T-helper 17 cell (primary cell): ENCODE measurements at regions not wholly inside any gene's neighbourhood (a gene's known extent, or its start where the extent isn't known, plus 50 kb on each side); places are given as distances from the start of the nearest gene placed in this dataset.

Source experiments
- ATAC-seq: fragments of 150-1000 bp; cut with Tn5 transposase; 2 replicates; pipeline ENCODE4 v1.10.0; 2021; ENCODE audit warnings: mild to moderate bottlenecking, moderate library complexity
- DNase-seq, 3 donors: peaks; one replicate each; pipeline versions ENCODE4 v3.0.0 to v3.0.0-alpha.2; 2020 to 2021
- H3K9me3 ChIP-seq: one replicate; pipeline ENCODE4 v1.7.0; 2013; ENCODE audit warnings: low read length, mild to moderate bottlenecking; ENCODE audit not compliant: control insufficient read depth, poor library complexity, severe bottlenecking
- H3K27ac Mint-ChIP-seq: one replicate; pipeline ENCODE4 v1.8.0; 2022; ENCODE audit warnings: mild to moderate bottlenecking, moderate library complexity, mixed read lengths
- H3K27me3 Mint-ChIP-seq: one replicate; pipeline ENCODE4 v1.8.0; 2022; ENCODE audit warnings: mixed read lengths
- H3K36me3 Mint-ChIP-seq: one replicate; pipeline ENCODE4 v1.8.0; 2022; ENCODE audit warnings: low read depth, mixed read lengths
- H3K4me1 Mint-ChIP-seq: one replicate; pipeline ENCODE4 v1.8.0; 2022; ENCODE audit warnings: mild to moderate bottlenecking, mixed read lengths
- H3K4me3 Mint-ChIP-seq: one replicate; pipeline ENCODE4 v1.8.0; 2022; ENCODE audit warnings: mild to moderate bottlenecking, moderate library complexity, mixed read lengths

- Mint-ChIP-seq H3K36me3 (no peaks in the 10 kb centered on the region), H3K27ac (no peak overlapping the region), H3K4me1 (no peaks in the 10 kb centered on the region), H3K4me3 (no peak overlapping the region), H3K27me3 (no peaks in the 10 kb centered on the region)
- DNase-seq (no peak), ATAC-seq (no peak)
- no peaks in the 10 kb centered on the region for H3K9me3 ChIP-seq
Measured at GRCh38 chr10:108849186-108849585, 1074.1 kb downstream of the XPNPEP1 start.

- Mint-ChIP-seq H3K4me3 (no peak overlapping the region), H3K36me3 (no peaks in the 10 kb centered on the region), H3K27me3 (no peaks in the 10 kb centered on the region), H3K27ac (no peak overlapping the region), H3K4me1 (no peaks in the 10 kb centered on the region)
- ATAC-seq: no peak
- no peaks in the 10 kb centered on the region for H3K9me3 ChIP-seq
- no peak for DNase-seq
Measured at GRCh38 chr10:108848046-108848445, 1075.3 kb downstream of the XPNPEP1 start.

- Mint-ChIP-seq H3K27ac (no peak overlapping the region), H3K36me3 (no peaks in the 10 kb centered on the region), H3K27me3 (no peaks in the 10 kb centered on the region), H3K4me1 (no peaks in the 10 kb centered on the region), H3K4me3 (no peak overlapping the region)
- no peaks in the 10 kb centered on the region for H3K9me3 ChIP-seq
- no peak for ATAC-seq
- no peak for DNase-seq
Measured at GRCh38 chr10:108840944-108841343, 1082.4 kb downstream of the XPNPEP1 start.

GRCh38 chr10:108836362-108836761, 1086.9 kb downstream of the XPNPEP1 start:
- no peaks in the 10 kb centered on the region for H3K9me3 ChIP-seq
- no peak overlapping the region for H3K27ac Mint-ChIP-seq
- no peak for ATAC-seq
- no peaks in the 10 kb centered on the region for H3K27me3 Mint-ChIP-seq
- no peak overlapping the region for H3K4me3 Mint-ChIP-seq
- H3K4me1 Mint-ChIP-seq: no peaks in the 10 kb centered on the region
- H3K36me3 Mint-ChIP-seq: no peaks in the 10 kb centered on the region
- DNase-seq: no peak

- no peaks in the 10 kb centered on the region for H3K27me3 Mint-ChIP-seq
- ATAC-seq (no peak), DNase-seq (no peak)
- H3K9me3 ChIP-seq: peaks cover 3% of the 10 kb centered on the region
- no peaks in the 10 kb centered on the region for H3K4me1 Mint-ChIP-seq
- H3K27ac Mint-ChIP-seq: no peak overlapping the region
- H3K4me3 Mint-ChIP-seq: no peak overlapping the region
- no peaks in the 10 kb centered on the region for H3K36me3 Mint-ChIP-seq
Measured at GRCh38 chr10:108822026-108822425, 1101.3 kb downstream of the XPNPEP1 start.

GRCh38 chr10:108819302-108819701, 1104.0 kb downstream of the XPNPEP1 start:
- peaks cover 3% of the 10 kb centered on the region for H3K9me3 ChIP-seq
- no peak for DNase-seq
- no peaks in the 10 kb centered on the region for H3K36me3 Mint-ChIP-seq
- no peak overlapping the region for H3K4me3 Mint-ChIP-seq
- H3K4me1 Mint-ChIP-seq: no peaks in the 10 kb centered on the region
- no peaks in the 10 kb centered on the region for H3K27me3 Mint-ChIP-seq
- H3K27ac Mint-ChIP-seq: no peak overlapping the region
- no peak for ATAC-seq

- H3K27ac Mint-ChIP-seq: no peak overlapping the region
- no peaks in the 10 kb centered on the region for H3K4me1 Mint-ChIP-seq
- no peak overlapping the region for H3K4me3 Mint-ChIP-seq
- no peaks in the 10 kb centered on the region for H3K27me3 Mint-ChIP-seq
- ATAC-seq (no peak), DNase-seq (no peak)
- peaks cover 3% of the 10 kb centered on the region for H3K9me3 ChIP-seq
- H3K36me3 Mint-ChIP-seq: no peaks in the 10 kb centered on the region
Measured at GRCh38 chr10:108817584-108817983, 1105.7 kb downstream of the XPNPEP1 start.

GRCh38 chr10:108817135-108817534, 1106.2 kb downstream of the XPNPEP1 start:
- peaks cover 3% of the 10 kb centered on the region for H3K9me3 ChIP-seq
- DNase-seq (no peak), ATAC-seq (no peak)
- H3K4me1 Mint-ChIP-seq: no peaks in the 10 kb centered on the region
- no peak overlapping the region for H3K27ac Mint-ChIP-seq
- H3K27me3 Mint-ChIP-seq: no peaks in the 10 kb centered on the region
- H3K4me3 Mint-ChIP-seq: no peak overlapping the region
- H3K36me3 Mint-ChIP-seq: no peaks in the 10 kb centered on the region

GRCh38 chr10:108812906-108813305, 1110.4 kb downstream of the XPNPEP1 start:
- H3K4me1 Mint-ChIP-seq: no peaks in the 10 kb centered on the region
- H3K9me3 ChIP-seq: no peaks in the 10 kb centered on the region
- no peaks in the 10 kb centered on the region for H3K36me3 Mint-ChIP-seq
- no peak for ATAC-seq
- DNase-seq: no peak
- no peak overlapping the region for H3K4me3 Mint-ChIP-seq
- H3K27ac Mint-ChIP-seq: no peak overlapping the region
- no peaks in the 10 kb centered on the region for H3K27me3 Mint-ChIP-seq

- H3K27me3 Mint-ChIP-seq: no peaks in the 10 kb centered on the region
- DNase-seq: no peak
- H3K27ac Mint-ChIP-seq: no peak overlapping the region
- H3K4me1 Mint-ChIP-seq: no peaks in the 10 kb centered on the region
- H3K4me3 Mint-ChIP-seq: no peak overlapping the region
- H3K36me3 Mint-ChIP-seq: no peaks in the 10 kb centered on the region
- H3K9me3 ChIP-seq: no peaks in the 10 kb centered on the region
- no peak for ATAC-seq
Measured at GRCh38 chr10:108812296-108812695, 1111.0 kb downstream of the XPNPEP1 start.

- Mint-ChIP-seq H3K4me3 (no peak overlapping the region), H3K27ac (no peak overlapping the region), H3K4me1 (no peaks in the 10 kb centered on the region), H3K36me3 (no peaks in the 10 kb centered on the region), H3K27me3 (no peaks in the 10 kb centered on the region)
- DNase-seq (no peak), ATAC-seq (no peak)
- H3K9me3 ChIP-seq: no peaks in the 10 kb centered on the region
Measured at GRCh38 chr10:108808228-108808627, 1115.1 kb downstream of the XPNPEP1 start.

GRCh38 chr10:108801775-108802517, 1121.4 kb downstream of the XPNPEP1 start:
- no peaks in the 10 kb centered on the region for H3K27me3 Mint-ChIP-seq
- no peak overlapping the region for H3K4me3 Mint-ChIP-seq
- H3K27ac Mint-ChIP-seq: no peak overlapping the region
- no peaks in the 10 kb centered on the region for H3K36me3 Mint-ChIP-seq
- H3K9me3 ChIP-seq: no peaks in the 10 kb centered on the region
- DNase-seq: no peak
- H3K4me1 Mint-ChIP-seq: no peaks in the 10 kb centered on the region
- no peak for ATAC-seq

- DNase-seq (no peak), ATAC-seq (no peak)
- no peaks in the 10 kb centered on the region for H3K36me3 Mint-ChIP-seq
- H3K27me3 Mint-ChIP-seq: no peaks in the 10 kb centered on the region
- H3K4me3 Mint-ChIP-seq: no peak overlapping the region
- H3K9me3 ChIP-seq: no peaks in the 10 kb centered on the region
- no peak overlapping the region for H3K27ac Mint-ChIP-seq
- no peaks in the 10 kb centered on the region for H3K4me1 Mint-ChIP-seq
Measured at GRCh38 chr10:108801220-108801619, 1122.1 kb downstream of the XPNPEP1 start.

- Mint-ChIP-seq H3K4me3 (no peak overlapping the region), H3K36me3 (no peaks in the 10 kb centered on the region), H3K27ac (no peak overlapping the region), H3K4me1 (no peaks in the 10 kb centered on the region), H3K27me3 (no peaks in the 10 kb centered on the region)
- H3K9me3 ChIP-seq: no peaks in the 10 kb centered on the region
- no peak for DNase-seq
- no peak for ATAC-seq
Measured at GRCh38 chr10:108797573-108797972, 1125.7 kb downstream of the XPNPEP1 start.
